ENCODE measurements at regions not wholly inside any gene's neighbourhood (a gene's known extent, or its start where the extent isn't known, plus 50 kb on each side); places are given as distances from the start of the nearest gene placed in this dataset.
"Not testable (repeated sequence)": the region's sequence is repeated elsewhere in the genome, so short reads cannot be mapped to it uniquely, and the experiment has no call there.

- no peaks in the 10 kb centered on the region for H3K9me3 ChIP-seq
- 92 to 94% methylated on average over 1 of the region's 1 CpG for WGBS, 2 donors
- intact Hi-C loops (cut with DNase I), result no loop called here
- no peak overlapping the region for H3K27ac ChIP-seq
- DNase-seq, result no peak
- TF ChIP-seq CTCF (IDR thresholded peaks at IDR 0.05), result no peak
- TF ChIP-seq EP300 (IDR thresholded peaks at IDR 0.05), result no peak
- TF ChIP-seq POLR2A (IDR thresholded peaks at IDR 0.05), result no peak
- no peak for TF ChIP-seq POLR2AphosphoS5 (IDR thresholded peaks at IDR 0.05)
- no peak overlapping the region for H3K4me3 ChIP-seq
- no peaks in the 10 kb centered on the region for H3K4me1 ChIP-seq
- no peaks in the 10 kb centered on the region for H3K36me3 ChIP-seq
- H3K27me3 ChIP-seq, result no peaks in the 10 kb centered on the region
These were observed 128.3 kb upstream of the ARMCX2 start for GRCh38 chrX:101787934-101788333.

- no peak for DNase-seq
- WGBS, 2 donors, result 55 to 61% methylated on average over 1 of the region's 1 CpG
- H3K36me3 ChIP-seq, result no peaks in the 10 kb centered on the region
- no peak overlapping the region for H3K27ac ChIP-seq
- H3K4me3 ChIP-seq, result no peak overlapping the region
- H3K9me3 ChIP-seq, result no peaks in the 10 kb centered on the region
- no peaks in the 10 kb centered on the region for H3K27me3 ChIP-seq
- H3K4me1 ChIP-seq, result no peaks in the 10 kb centered on the region
- intact Hi-C loops (cut with DNase I), result no loop called here
- TF ChIP-seq POLR2A (IDR thresholded peaks at IDR 0.05), result no peak
- TF ChIP-seq CTCF (IDR thresholded peaks at IDR 0.05), result no peak
- no peak for TF ChIP-seq EP300 (IDR thresholded peaks at IDR 0.05)
- TF ChIP-seq POLR2AphosphoS5 (IDR thresholded peaks at IDR 0.05), result no peak
These were observed 125.5 kb upstream of the ARMCX2 start for GRCh38 chrX:101785142-101785541.

GRCh38 chrX:101780421-101780820 is 120.8 kb upstream of the ARMCX2 start:
- WGBS, 2 donors, result 93 to 94% methylated on average over 19 of the region's 19 CpGs

GRCh38 chrX:101774340-101774739 is 114.7 kb upstream of the ARMCX2 start:
- no peak for DNase-seq
- Histone ChIP-seq H3K9me3 (no peaks in the 10 kb centered on the region), H3K36me3 (no peaks in the 10 kb centered on the region), H3K27ac (no peak overlapping the region), H3K27me3 (no peaks in the 10 kb centered on the region), H3K4me1 (no peaks in the 10 kb centered on the region), H3K4me3 (no peak overlapping the region)
- intact Hi-C loops (cut with DNase I), result no loop called here
- TF ChIP-seq EP300 (IDR thresholded peaks at IDR 0.05) (no peak), POLR2A (IDR thresholded peaks at IDR 0.05) (no peak), CTCF (IDR thresholded peaks at IDR 0.05) (no peak), POLR2AphosphoS5 (IDR thresholded peaks at IDR 0.05) (no peak)
- 83 to 88% methylated on average over 1 of the region's 1 CpG for WGBS, 2 donors

More at GRCh38 chrX:101780421-101780820, 120.8 kb upstream of the ARMCX2 start:
- DNase-seq; intact Hi-C loops (cut with DNase I); H3K4me1 ChIP-seq; H3K27me3 ChIP-seq; H3K36me3 ChIP-seq; H3K4me3 ChIP-seq; H3K27ac ChIP-seq; H3K9me3 ChIP-seq: not testable (repeated sequence)

GRCh38 chrX:101764538-101764937 is 104.9 kb upstream of the ARMCX2 start:
- H3K27ac ChIP-seq, result no peak overlapping the region
- intact Hi-C loops (cut with DNase I), result no loop called here
- no peak for TF ChIP-seq EP300 (IDR thresholded peaks at IDR 0.05)
- TF ChIP-seq POLR2AphosphoS5 (IDR thresholded peaks at IDR 0.05), result no peak
- no peak for TF ChIP-seq CTCF (IDR thresholded peaks at IDR 0.05)
- no peak overlapping the region for H3K4me3 ChIP-seq
- H3K9me3 ChIP-seq, result no peaks in the 10 kb centered on the region
- H3K27me3 ChIP-seq, result no peaks in the 10 kb centered on the region
- H3K36me3 ChIP-seq, result no peaks in the 10 kb centered on the region
- H3K4me1 ChIP-seq, result no peaks in the 10 kb centered on the region
- DNase-seq, result no peak
- WGBS, 2 donors, result 77 to 89% methylated on average over 4 of the region's 4 CpGs

Measured in sigmoid colon (tissue), 6 donors.